Upper lobe of right lung (tissue), 1 donor: ENCODE measurements at regions not wholly inside any gene's neighbourhood (a gene's known extent, or its start where the extent isn't known, plus 50 kb on each side); places are given as distances from the start of the nearest gene placed in this dataset.
"Not testable (repeated sequence)": the region's sequence is repeated elsewhere in the genome, so short reads cannot be mapped to it uniquely, and the experiment has no call there.

ENCODE experiments used
- ATAC-seq: fragments of 200-7000 bp; cut with Tn5 transposase; one replicate; pipeline ENCODE4 v1.9.1; 2020; ENCODE audit warnings: mild to moderate bottlenecking, moderate library complexity
- DNase-seq: peaks from one replicate; pipeline ENCODE4 v3.0.0-alpha.2; 2020
- H3K27ac ChIP-seq: fragments of 200-600 bp; one replicate; pipeline ENCODE4 v1.8.0; 2022
- H3K27me3 ChIP-seq: fragments of 200-600 bp; one replicate; pipeline ENCODE4 v1.8.0; 2022; ENCODE audit warnings: mild to moderate bottlenecking
- H3K36me3 ChIP-seq: fragments of 200-600 bp; one replicate; pipeline ENCODE4 v1.8.0; 2022
- H3K4me1 ChIP-seq: fragments of 200-600 bp; one replicate; pipeline ENCODE4 v1.8.0; 2022
- H3K4me3 ChIP-seq: fragments of 200-600 bp; one replicate; pipeline ENCODE4 v1.8.0; 2022; ENCODE audit warnings: mild to moderate bottlenecking
- H3K9me3 ChIP-seq: fragments of 200-600 bp; one replicate; pipeline ENCODE4 v1.8.0; 2022
- CTCF ChIP-seq: fragments of 200-600 bp; IDR thresholded peaks from one replicate; pipeline ENCODE4 v1.8.0; 2022; ENCODE audit warnings: antibody characterized with exemption
- intact Hi-C: fragments of 100-400 bp; cut with DNase I; formaldehyde crosslinking; loops from one replicate; pipeline ENCODE4 v1.11.0; 2022
- donor health status: DM: no; HTN: yes; CAD: no; lungs with severe emphysema.

GRCh38 chr2:184192649-184193048, 405.7 kb upstream of the ZNF804A start:
- no peaks in the 10 kb centered on the region for H3K9me3 ChIP-seq
- no peak overlapping the region for H3K4me3 ChIP-seq
- TF ChIP-seq CTCF = no peak
- ATAC-seq (no peak), DNase-seq (no peak)
- H3K27me3 ChIP-seq = no peaks in the 10 kb centered on the region
- H3K4me1 ChIP-seq = no peaks in the 10 kb centered on the region
- H3K27ac ChIP-seq = no peak overlapping the region
- H3K36me3 ChIP-seq = no peaks in the 10 kb centered on the region
- intact Hi-C loops = no loop called here

GRCh38 chr2:184197413-184197812, 400.9 kb upstream of the ZNF804A start:
- H3K9me3 ChIP-seq = no peaks in the 10 kb centered on the region
- no peak overlapping the region for H3K4me3 ChIP-seq
- DNase-seq (no peak), ATAC-seq (no peak)
- no peak for TF ChIP-seq CTCF
- intact Hi-C loops = no loop called here
- no peaks in the 10 kb centered on the region for H3K27me3 ChIP-seq
- H3K36me3 ChIP-seq = no peaks in the 10 kb centered on the region
- no peak overlapping the region for H3K27ac ChIP-seq
- no peaks in the 10 kb centered on the region for H3K4me1 ChIP-seq

- H3K4me3 ChIP-seq, H3K4me1 ChIP-seq, DNase-seq, H3K9me3 ChIP-seq, H3K27ac ChIP-seq, intact Hi-C loops, H3K36me3 ChIP-seq, H3K27me3 ChIP-seq, ATAC-seq: not testable (repeated sequence)
These were observed 399.5 kb upstream of the ZNF804A start for GRCh38 chr2:184198791-184199190.

GRCh38 chr2:184199274-184199673, 399.1 kb upstream of the ZNF804A start:
- DNase-seq (no peak), ATAC-seq (no peak)
- no peak for TF ChIP-seq CTCF
- no peak overlapping the region for H3K27ac ChIP-seq
- no peaks in the 10 kb centered on the region for H3K36me3 ChIP-seq
- H3K9me3 ChIP-seq = no peaks in the 10 kb centered on the region
- H3K27me3 ChIP-seq = no peaks in the 10 kb centered on the region
- intact Hi-C loops = no loop called here
- no peak overlapping the region for H3K4me3 ChIP-seq
- no peaks in the 10 kb centered on the region for H3K4me1 ChIP-seq

GRCh38 chr2:184201246-184201645, 397.1 kb upstream of the ZNF804A start:
- no peak for TF ChIP-seq CTCF
- ATAC-seq = no peak
- intact Hi-C loops = no loop called here
- Histone ChIP-seq H3K4me3 (no peak overlapping the region), H3K4me1 (no peaks in the 10 kb centered on the region), H3K27me3 (no peaks in the 10 kb centered on the region), H3K9me3 (no peaks in the 10 kb centered on the region), H3K27ac (no peak overlapping the region), H3K36me3 (no peaks in the 10 kb centered on the region)
- DNase-seq = no peak

- Histone ChIP-seq H3K4me1 (no peaks in the 10 kb centered on the region), H3K9me3 (no peaks in the 10 kb centered on the region), H3K27me3 (no peaks in the 10 kb centered on the region), H3K36me3 (no peaks in the 10 kb centered on the region), H3K4me3 (no peak overlapping the region), H3K27ac (no peak overlapping the region)
- intact Hi-C loops = no loop called here
- TF ChIP-seq CTCF = no peak
- DNase-seq (no peak), ATAC-seq (no peak)
These were observed 394.7 kb upstream of the ZNF804A start for GRCh38 chr2:184203661-184204060.
